Esophagus squamous epithelium (tissue), 5 donors: ENCODE measurements at regions not wholly inside any gene's neighbourhood (a gene's known extent, or its start where the extent isn't known, plus 50 kb on each side); places are given as distances from the start of the nearest gene placed in this dataset.
"Not testable (repeated sequence)": the region's sequence is repeated elsewhere in the genome, so short reads cannot be mapped to it uniquely, and the experiment has no call there.

ENCODE experiments used
- DNase-seq: peaks from one replicate; lab custom pipeline; 2025; lab: John Stamatoyannopoulos, UW
- H3K27ac ChIP-seq, 4 donors: fragments of 200-600 bp; sonication (generic); one replicate each; pipeline ENCODE4 v1.5.1; 2016 to 2019; ENCODE audit warnings: mild to moderate bottlenecking in 1 of 4
- H3K27me3 ChIP-seq, 4 donors: fragments of 200-600 bp; sonication (generic); 1 replicate in 3 of 4; 2 replicates in 1 of 4; pipeline versions ENCODE4 v1.5.1 to v1.6.0; 2017 to 2021; ENCODE audit warnings: antibody characterized with exemption in 1 of 4
- H3K36me3 ChIP-seq, 3 donors: fragments of 200-600 bp; sonication (generic); one replicate each; pipeline ENCODE4 v1.5.1; 2016 to 2019
- H3K4me1 ChIP-seq, 3 donors: fragments of 200-600 bp; sonication (generic); one replicate each; pipeline ENCODE4 v1.5.1; 2017 to 2019
- H3K4me3 ChIP-seq, 4 donors: fragments of 200-600 bp; sonication (generic); 1 replicate in 3 of 4; 2 replicates in 1 of 4; pipeline ENCODE4 v1.5.1; 2016 to 2019; ENCODE audit warnings: mild to moderate bottlenecking in 2 of 4, moderate library complexity in 1 of 4
- H3K9me3 ChIP-seq, 3 donors: fragments of 200-600 bp; sonication (generic); one replicate each; pipeline ENCODE4 v1.5.1; 2016 to 2019
- POLR2A ChIP-seq, 4 donors: fragments of 450-650 bp; IDR thresholded peaks; one replicate each; pipeline ENCODE4 v1.6.1; 2017; ENCODE audit warnings: antibody characterized with exemption in 4 of 4, mild to moderate bottlenecking in 4 of 4, moderate library complexity in 3 of 4
- WGBS, 2 donors: methylation state at CpG; one replicate each; pipeline ENCODE4 v1.1.5; 2018; 5-methylcytosine and 5-hydroxymethylcytosine counted together
- intact Hi-C: fragments of 100-400 bp; cut with DNase I; formaldehyde crosslinking; loops from one replicate; pipeline ENCODE4 v1.15.0; 2022
- TF ChIP-seq, protein P1 (sequence below), 6 experiments: fragments of 450-650 bp in 4 of 6; fragments of 200-600 bp in 2 of 6; sonication (generic) in 2 of 6; IDR thresholded peaks; one replicate each; pipeline ENCODE4 v1.5.1; 2016 to 2019; ENCODE audit warnings: antibody characterized with exemption in 6 of 6, mild to moderate bottlenecking in 4 of 6, moderate library complexity in 4 of 6
- donor health status: DM: yes; HTN: yes; CAD: no.

DNA sequence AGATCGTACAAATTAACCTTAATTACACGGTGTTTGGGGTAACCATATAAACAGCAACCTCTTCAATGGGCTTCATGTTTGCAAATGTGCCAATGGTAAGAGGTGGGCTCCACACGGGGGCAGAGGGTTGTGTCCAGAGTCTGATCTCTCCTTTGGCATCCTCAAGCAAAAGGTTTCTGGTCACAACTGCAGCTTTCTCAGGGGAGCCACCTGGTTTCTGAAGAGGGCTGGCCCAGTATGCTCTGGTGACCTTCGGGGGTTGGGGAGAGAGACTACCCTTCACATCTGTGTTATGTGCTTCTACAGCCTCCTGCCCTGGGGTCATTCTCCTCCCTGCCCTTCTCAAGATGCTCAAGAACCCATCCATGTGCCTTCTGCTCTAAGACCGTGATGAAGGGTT, 259.6 kb downstream of the CRLF2 start:
- TF ChIP-seq, protein P1, sequence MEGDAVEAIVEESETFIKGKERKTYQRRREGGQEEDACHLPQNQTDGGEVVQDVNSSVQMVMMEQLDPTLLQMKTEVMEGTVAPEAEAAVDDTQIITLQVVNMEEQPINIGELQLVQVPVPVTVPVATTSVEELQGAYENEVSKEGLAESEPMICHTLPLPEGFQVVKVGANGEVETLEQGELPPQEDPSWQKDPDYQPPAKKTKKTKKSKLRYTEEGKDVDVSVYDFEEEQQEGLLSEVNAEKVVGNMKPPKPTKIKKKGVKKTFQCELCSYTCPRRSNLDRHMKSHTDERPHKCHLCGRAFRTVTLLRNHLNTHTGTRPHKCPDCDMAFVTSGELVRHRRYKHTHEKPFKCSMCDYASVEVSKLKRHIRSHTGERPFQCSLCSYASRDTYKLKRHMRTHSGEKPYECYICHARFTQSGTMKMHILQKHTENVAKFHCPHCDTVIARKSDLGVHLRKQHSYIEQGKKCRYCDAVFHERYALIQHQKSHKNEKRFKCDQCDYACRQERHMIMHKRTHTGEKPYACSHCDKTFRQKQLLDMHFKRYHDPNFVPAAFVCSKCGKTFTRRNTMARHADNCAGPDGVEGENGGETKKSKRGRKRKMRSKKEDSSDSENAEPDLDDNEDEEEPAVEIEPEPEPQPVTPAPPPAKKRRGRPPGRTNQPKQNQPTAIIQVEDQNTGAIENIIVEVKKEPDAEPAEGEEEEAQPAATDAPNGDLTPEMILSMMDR (IDR thresholded peaks at IDR 0.05): no peak
- no peak for TF ChIP-seq POLR2A (IDR thresholded peaks at IDR 0.05)
- Histone ChIP-seq H3K36me3 (no peaks in the 10 kb centered on the region), H3K27me3 (no peaks in the 10 kb centered on the region), H3K4me1 (no peaks in the 10 kb centered on the region), H3K9me3 (peaks cover 0 to 7% (median 0%) of the 10 kb centered on the region in 3 donors), H3K27ac (no peak overlapping the region), H3K4me3 (no peak overlapping the region)
- 84 to 86% methylated on average over 5 of the region's 5 CpGs for WGBS, 2 donors
- intact Hi-C loops: no loop called here
- no peak for DNase-seq

DNA sequence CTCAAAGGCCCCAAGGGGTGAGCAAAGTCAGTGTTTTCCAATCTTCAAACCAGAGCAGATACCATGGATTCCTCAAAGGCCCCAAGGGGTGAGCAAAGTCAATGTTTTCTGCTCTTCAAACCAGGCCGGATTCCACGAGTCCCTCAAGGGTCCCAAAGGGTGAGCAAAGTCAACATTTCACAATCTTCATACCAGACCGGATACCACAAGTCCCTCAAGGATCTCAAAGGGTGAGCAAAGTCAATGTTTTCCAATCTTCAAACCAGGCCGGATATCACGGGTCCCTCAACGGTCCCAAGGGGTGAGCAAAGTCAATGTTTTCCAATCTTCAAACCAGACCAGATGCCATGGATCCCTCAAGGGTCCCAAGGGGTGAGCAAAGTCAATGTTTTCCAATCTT, 265.2 kb downstream of the CRLF2 start:
- H3K4me1 ChIP-seq, H3K36me3 ChIP-seq, intact Hi-C loops, H3K27ac ChIP-seq, H3K4me3 ChIP-seq, H3K27me3 ChIP-seq, DNase-seq, H3K9me3 ChIP-seq: not testable (repeated sequence)
- WGBS, 2 donors: 73 to 77% methylated on average over 6 of the region's 6 CpGs

DNA sequence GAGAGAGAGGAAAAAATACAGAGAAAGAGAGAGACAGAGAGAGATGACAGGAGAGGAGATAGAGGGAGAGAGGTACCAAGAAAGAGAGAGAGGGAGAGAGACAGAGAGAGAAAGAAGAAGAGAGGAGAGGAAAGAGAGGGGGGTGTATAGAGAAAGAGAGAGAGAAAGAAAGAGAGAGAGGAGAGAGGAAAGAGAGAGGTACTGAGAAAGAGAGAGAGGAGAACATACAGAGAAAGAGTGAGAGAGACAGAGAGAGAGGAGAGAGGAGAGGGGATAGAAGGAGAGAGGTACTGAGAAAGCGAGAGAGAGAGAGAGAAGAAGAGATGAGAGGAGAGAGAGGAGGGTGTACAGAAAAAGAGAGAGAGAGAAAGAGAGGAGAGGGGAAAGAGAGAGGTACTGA, 269.4 kb downstream of the CRLF2 start:
- H3K27me3 ChIP-seq: peaks cover 0 to 11% (median 0%) of the 10 kb centered on the region in 4 donors
- H3K27ac ChIP-seq: no peak overlapping the region
- no peak overlapping the region for H3K4me3 ChIP-seq
- peaks cover 0 to 6% (median 0%) of the 10 kb centered on the region in 3 donors for H3K9me3 ChIP-seq
- H3K4me1 ChIP-seq: no peaks in the 10 kb centered on the region
- intact Hi-C loops: no loop called here
- DNase-seq: no peak
- WGBS, 2 donors: 72 to 74% methylated on average over 1 of the region's 1 CpG
- no peaks in the 10 kb centered on the region for H3K36me3 ChIP-seq
- no peak for TF ChIP-seq POLR2A (IDR thresholded peaks at IDR 0.05)
- TF ChIP-seq, protein P1 (IDR thresholded peaks at IDR 0.05): no peak

- intact Hi-C loops: no loop called here
- no peak for DNase-seq
- no peak overlapping the region for H3K27ac ChIP-seq
- no peaks in the 10 kb centered on the region for H3K4me1 ChIP-seq
- H3K36me3 ChIP-seq: no peaks in the 10 kb centered on the region
- H3K27me3 ChIP-seq: peaks cover 0 to 11% (median 0%) of the 10 kb centered on the region in 4 donors
- 59 to 64% methylated on average over 6 to 9 of the region's 9 CpGs for WGBS, 2 donors
- TF ChIP-seq, protein P1 (IDR thresholded peaks at IDR 0.05): no peak
- no peak for TF ChIP-seq POLR2A (IDR thresholded peaks at IDR 0.05)
- no peak overlapping the region for H3K4me3 ChIP-seq
- peaks cover 0 to 6% (median 0%) of the 10 kb centered on the region in 3 donors for H3K9me3 ChIP-seq
These were observed 271.8 kb downstream of the CRLF2 start for GRCh38 chrX:940691-941090.

GRCh38 chrX:936979-937769, 275.3 kb downstream of the CRLF2 start:
- peaks cover 0 to 11% (median 0%) of the 10 kb centered on the region in 4 donors for H3K27me3 ChIP-seq
- H3K9me3 ChIP-seq: peaks cover 0 to 6% (median 0%) of the 10 kb centered on the region in 3 donors
- no peak overlapping the region for H3K4me3 ChIP-seq
- no peaks in the 10 kb centered on the region for H3K4me1 ChIP-seq
- H3K27ac ChIP-seq: no peak overlapping the region
- intact Hi-C loops: no loop called here
- no peak for DNase-seq
- no peaks in the 10 kb centered on the region for H3K36me3 ChIP-seq
- WGBS, 2 donors: 73 to 74% methylated on average over 25 to 26 of the region's 26 CpGs
- TF ChIP-seq, protein P1 (IDR thresholded peaks at IDR 0.05): no peak
- TF ChIP-seq POLR2A (IDR thresholded peaks at IDR 0.05): no peak
